Erythroblast (primary cell): ENCODE measurements at regions not wholly inside any gene's neighbourhood (a gene's known extent, or its start where the extent isn't known, plus 50 kb on each side); places are given as distances from the start of the nearest gene placed in this dataset.

Experiments
- GATA1 ChIP-seq: IDR thresholded peaks from 2 replicates; pipeline ENCODE4 v1.6.1; 2011; ENCODE audit warnings: low read depth, mild to moderate bottlenecking, control low read depth, low read length, moderate library complexity
- POLR2A ChIP-seq: IDR thresholded peaks from 2 replicates; pipeline ENCODE4 v1.6.1; 2011; ENCODE audit warnings: mild to moderate bottlenecking, low read length

DNA sequence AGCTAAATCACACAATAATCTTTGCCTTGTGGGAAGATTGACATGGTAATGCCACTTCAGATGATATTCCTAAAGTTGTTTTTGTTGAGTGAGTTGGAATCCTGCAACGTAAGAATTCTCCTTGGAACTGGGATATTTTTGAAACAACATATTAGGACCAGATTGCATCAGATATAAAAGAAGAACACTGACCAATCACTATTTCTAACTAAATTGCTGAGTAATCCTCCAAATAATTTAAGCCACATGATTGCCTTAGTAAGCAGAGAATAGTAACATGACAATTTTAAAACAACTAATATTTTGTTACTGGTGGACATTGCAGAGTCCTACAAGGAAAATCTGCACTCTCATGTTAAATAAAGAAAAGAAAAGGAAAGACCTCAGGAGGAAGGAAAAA lies 353.9 kb upstream of the LMCD1 start:
- TF ChIP-seq POLR2A = no peak
- TF ChIP-seq GATA1 = no peak
